ENCODE measurements at regions not wholly inside any gene's neighbourhood (a gene's known extent, or its start where the extent isn't known, plus 50 kb on each side); places are given as distances from the start of the nearest gene placed in this dataset.

DNA sequence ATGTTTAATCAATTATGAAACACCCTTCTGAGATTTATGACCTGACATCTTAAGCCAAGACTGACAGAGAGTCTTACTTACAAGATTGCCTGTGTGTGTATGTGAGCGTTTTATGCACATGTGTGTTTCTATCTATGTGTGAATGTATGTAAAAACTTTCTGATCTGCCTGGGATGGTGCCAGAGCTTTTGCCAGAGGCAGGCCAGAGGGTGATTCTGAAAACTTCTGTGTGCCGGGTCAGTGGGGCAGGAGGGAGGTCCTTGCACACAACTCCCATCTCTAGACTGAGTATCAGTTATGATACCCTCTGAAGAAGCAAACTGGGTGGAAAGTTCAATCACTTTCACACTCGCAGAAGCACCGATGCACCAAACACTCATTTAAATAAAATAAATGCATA, 335.0 kb upstream of the NT5C1B start:
- no peak overlapping the region for H3K9ac ChIP-seq (ENCODE audit: low read depth in 1 of 2, low read length in 2 of 2)

DNA sequence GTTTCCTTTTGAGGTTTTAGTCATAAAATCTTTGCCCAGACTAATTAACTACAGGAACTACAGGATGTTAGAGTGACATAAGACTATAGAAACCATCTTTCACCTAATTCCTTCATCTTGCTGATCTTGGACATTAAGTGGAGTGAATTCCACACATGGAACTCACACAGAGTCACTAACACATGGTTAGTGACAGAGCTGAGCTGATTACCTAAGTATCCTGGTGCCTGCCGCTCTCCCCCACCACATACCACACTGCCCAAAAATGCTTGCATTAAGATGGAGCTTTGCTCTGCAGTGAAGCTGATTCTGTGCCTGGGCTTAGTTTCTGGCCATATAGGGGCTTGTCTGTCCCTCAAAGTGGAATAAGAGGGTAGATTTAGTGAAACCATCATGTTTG, 332.9 kb upstream of the NT5C1B start:
- peaks cover 3 to 6% (median 4%) of the 10 kb centered on the region in 4 donors for H3K4me1 ChIP-seq (ENCODE audit: control insufficient read depth in 4 of 4, insufficient read depth in 4 of 4, low read length in 3 of 4)
- no peak for DNase-seq (ENCODE audit: low spot score)
- no peak overlapping the region for H3K4me3 ChIP-seq (ENCODE audit: low read depth in 1 of 3, low read length in 3 of 3)
- H3K27me3 ChIP-seq (ENCODE audit: control insufficient read depth in 4 of 4, insufficient read depth in 4 of 4, low read length in 3 of 4), result no peaks in the 10 kb centered on the region
- no peak overlapping the region for H3K27ac ChIP-seq (ENCODE audit: low read depth in 1 of 2, low read length in 2 of 2)
- WGBS, result 95% methylated on average over 1 of the region's 1 CpG
- no peaks in the 10 kb centered on the region for H3K36me3 ChIP-seq (ENCODE audit: control insufficient read depth in 4 of 4, insufficient read depth in 3 of 4, low read depth in 1 of 4, low read length in 3 of 4)
- TF ChIP-seq NR2F2 (IDR thresholded peaks at IDR 0.05), result no peak
- TF ChIP-seq RXRA (IDR thresholded peaks at IDR 0.05), result no peak
- no peak for TF ChIP-seq FOXA2 (IDR thresholded peaks at IDR 0.05)
- TF ChIP-seq EGR1 (IDR thresholded peaks at IDR 0.05; ENCODE audit: low read depth in 2 of 2), result no peak
- TF ChIP-seq RAD21 (IDR thresholded peaks at IDR 0.05), result no peak
- TF ChIP-seq, protein P1, sequence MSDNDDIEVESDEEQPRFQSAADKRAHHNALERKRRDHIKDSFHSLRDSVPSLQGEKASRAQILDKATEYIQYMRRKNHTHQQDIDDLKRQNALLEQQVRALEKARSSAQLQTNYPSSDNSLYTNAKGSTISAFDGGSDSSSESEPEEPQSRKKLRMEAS (IDR thresholded peaks at IDR 0.05), result no peak
- TF ChIP-seq, protein P2, sequence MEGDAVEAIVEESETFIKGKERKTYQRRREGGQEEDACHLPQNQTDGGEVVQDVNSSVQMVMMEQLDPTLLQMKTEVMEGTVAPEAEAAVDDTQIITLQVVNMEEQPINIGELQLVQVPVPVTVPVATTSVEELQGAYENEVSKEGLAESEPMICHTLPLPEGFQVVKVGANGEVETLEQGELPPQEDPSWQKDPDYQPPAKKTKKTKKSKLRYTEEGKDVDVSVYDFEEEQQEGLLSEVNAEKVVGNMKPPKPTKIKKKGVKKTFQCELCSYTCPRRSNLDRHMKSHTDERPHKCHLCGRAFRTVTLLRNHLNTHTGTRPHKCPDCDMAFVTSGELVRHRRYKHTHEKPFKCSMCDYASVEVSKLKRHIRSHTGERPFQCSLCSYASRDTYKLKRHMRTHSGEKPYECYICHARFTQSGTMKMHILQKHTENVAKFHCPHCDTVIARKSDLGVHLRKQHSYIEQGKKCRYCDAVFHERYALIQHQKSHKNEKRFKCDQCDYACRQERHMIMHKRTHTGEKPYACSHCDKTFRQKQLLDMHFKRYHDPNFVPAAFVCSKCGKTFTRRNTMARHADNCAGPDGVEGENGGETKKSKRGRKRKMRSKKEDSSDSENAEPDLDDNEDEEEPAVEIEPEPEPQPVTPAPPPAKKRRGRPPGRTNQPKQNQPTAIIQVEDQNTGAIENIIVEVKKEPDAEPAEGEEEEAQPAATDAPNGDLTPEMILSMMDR (IDR thresholded peaks at IDR 0.05; ENCODE audit: low read depth, low read length, missing input control), result no peak
- TF ChIP-seq HNF4G (IDR thresholded peaks at IDR 0.05), result no peak
- TF ChIP-seq TAF1 (conservative IDR thresholded peaks at IDR 0.05), result no peak
- TF ChIP-seq YY1 (IDR thresholded peaks at IDR 0.05), result no peak
- H3K9ac ChIP-seq (ENCODE audit: low read depth in 1 of 2, low read length in 2 of 2), result no peak overlapping the region
- H3K9me3 ChIP-seq (ENCODE audit: control insufficient read depth in 4 of 4, low read length in 3 of 4), result no peaks in the 10 kb centered on the region

More for the DNA sequence above, 335.0 kb upstream of the NT5C1B start:
- TF ChIP-seq, protein P3, sequence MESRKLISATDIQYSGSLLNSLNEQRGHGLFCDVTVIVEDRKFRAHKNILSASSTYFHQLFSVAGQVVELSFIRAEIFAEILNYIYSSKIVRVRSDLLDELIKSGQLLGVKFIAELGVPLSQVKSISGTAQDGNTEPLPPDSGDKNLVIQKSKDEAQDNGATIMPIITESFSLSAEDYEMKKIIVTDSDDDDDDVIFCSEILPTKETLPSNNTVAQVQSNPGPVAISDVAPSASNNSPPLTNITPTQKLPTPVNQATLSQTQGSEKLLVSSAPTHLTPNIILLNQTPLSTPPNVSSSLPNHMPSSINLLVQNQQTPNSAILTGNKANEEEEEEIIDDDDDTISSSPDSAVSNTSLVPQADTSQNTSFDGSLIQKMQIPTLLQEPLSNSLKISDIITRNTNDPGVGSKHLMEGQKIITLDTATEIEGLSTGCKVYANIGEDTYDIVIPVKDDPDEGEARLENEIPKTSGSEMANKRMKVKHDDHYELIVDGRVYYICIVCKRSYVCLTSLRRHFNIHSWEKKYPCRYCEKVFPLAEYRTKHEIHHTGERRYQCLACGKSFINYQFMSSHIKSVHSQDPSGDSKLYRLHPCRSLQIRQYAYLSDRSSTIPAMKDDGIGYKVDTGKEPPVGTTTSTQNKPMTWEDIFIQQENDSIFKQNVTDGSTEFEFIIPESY (IDR thresholded peaks at IDR 0.05), result no peak
- TF ChIP-seq, protein P1 (IDR thresholded peaks at IDR 0.05), result no peak
- TF ChIP-seq HNF4G (IDR thresholded peaks at IDR 0.05) (no peak), NR2F2 (IDR thresholded peaks at IDR 0.05) (no peak), HNF4A (conservative IDR thresholded peaks at IDR 0.05) (no peak), EGR1 (IDR thresholded peaks at IDR 0.05; ENCODE audit: low read depth in 2 of 2) (no peak), FOXA1 (IDR thresholded peaks at IDR 0.05) (no peak), SP1 (IDR thresholded peaks at IDR 0.05) (no peak), YY1 (IDR thresholded peaks at IDR 0.05) (no peak), FOXA2 (IDR thresholded peaks at IDR 0.05) (no peak), RXRA (IDR thresholded peaks at IDR 0.05) (no peak), JUND (IDR thresholded peaks at IDR 0.05) (no peak), RAD21 (IDR thresholded peaks at IDR 0.05) (no peak), TAF1 (conservative IDR thresholded peaks at IDR 0.05) (no peak), GABPA (IDR thresholded peaks at IDR 0.05 in 1 of 2, conservative IDR thresholded peaks at IDR 0.05 in 1 of 2) (no peak)
- TF ChIP-seq, protein P2 (IDR thresholded peaks at IDR 0.05; ENCODE audit: low read depth, low read length, missing input control), result no peak
- TF ChIP-seq, protein P4, sequence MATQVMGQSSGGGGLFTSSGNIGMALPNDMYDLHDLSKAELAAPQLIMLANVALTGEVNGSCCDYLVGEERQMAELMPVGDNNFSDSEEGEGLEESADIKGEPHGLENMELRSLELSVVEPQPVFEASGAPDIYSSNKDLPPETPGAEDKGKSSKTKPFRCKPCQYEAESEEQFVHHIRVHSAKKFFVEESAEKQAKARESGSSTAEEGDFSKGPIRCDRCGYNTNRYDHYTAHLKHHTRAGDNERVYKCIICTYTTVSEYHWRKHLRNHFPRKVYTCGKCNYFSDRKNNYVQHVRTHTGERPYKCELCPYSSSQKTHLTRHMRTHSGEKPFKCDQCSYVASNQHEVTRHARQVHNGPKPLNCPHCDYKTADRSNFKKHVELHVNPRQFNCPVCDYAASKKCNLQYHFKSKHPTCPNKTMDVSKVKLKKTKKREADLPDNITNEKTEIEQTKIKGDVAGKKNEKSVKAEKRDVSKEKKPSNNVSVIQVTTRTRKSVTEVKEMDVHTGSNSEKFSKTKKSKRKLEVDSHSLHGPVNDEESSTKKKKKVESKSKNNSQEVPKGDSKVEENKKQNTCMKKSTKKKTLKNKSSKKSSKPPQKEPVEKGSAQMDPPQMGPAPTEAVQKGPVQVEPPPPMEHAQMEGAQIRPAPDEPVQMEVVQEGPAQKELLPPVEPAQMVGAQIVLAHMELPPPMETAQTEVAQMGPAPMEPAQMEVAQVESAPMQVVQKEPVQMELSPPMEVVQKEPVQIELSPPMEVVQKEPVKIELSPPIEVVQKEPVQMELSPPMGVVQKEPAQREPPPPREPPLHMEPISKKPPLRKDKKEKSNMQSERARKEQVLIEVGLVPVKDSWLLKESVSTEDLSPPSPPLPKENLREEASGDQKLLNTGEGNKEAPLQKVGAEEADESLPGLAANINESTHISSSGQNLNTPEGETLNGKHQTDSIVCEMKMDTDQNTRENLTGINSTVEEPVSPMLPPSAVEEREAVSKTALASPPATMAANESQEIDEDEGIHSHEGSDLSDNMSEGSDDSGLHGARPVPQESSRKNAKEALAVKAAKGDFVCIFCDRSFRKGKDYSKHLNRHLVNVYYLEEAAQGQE (IDR thresholded peaks at IDR 0.05), result no peak
- TF ChIP-seq, protein P5, sequence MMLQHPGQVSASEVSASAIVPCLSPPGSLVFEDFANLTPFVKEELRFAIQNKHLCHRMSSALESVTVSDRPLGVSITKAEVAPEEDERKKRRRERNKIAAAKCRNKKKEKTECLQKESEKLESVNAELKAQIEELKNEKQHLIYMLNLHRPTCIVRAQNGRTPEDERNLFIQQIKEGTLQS (IDR thresholded peaks at IDR 0.05), result no peak
- Histone ChIP-seq H3K36me3 (ENCODE audit: control insufficient read depth in 4 of 4, insufficient read depth in 3 of 4, low read depth in 1 of 4, low read length in 3 of 4) (no peaks in the 10 kb centered on the region), H3K4me1 (ENCODE audit: control insufficient read depth in 4 of 4, insufficient read depth in 4 of 4, low read length in 3 of 4) (peaks cover 3 to 13% (median 5%) of the 10 kb centered on the region in 4 donors), H3K27ac (ENCODE audit: low read depth in 1 of 2, low read length in 2 of 2) (no peak overlapping the region), H3K4me3 (ENCODE audit: low read depth in 1 of 3, low read length in 3 of 3) (no peak overlapping the region), H3K27me3 (ENCODE audit: control insufficient read depth in 4 of 4, insufficient read depth in 4 of 4, low read length in 3 of 4) (no peaks in the 10 kb centered on the region), H3K9me3 (ENCODE audit: control insufficient read depth in 4 of 4, low read length in 3 of 4) (no peaks in the 10 kb centered on the region)
- 89% methylated on average over 4 of the region's 4 CpGs for WGBS
- DNase-seq (ENCODE audit: low spot score), result no peak

Data from liver (tissue), 8 donors.